ENCODE measurements at regions not wholly inside any gene's neighbourhood (a gene's known extent, or its start where the extent isn't known, plus 50 kb on each side); places are given as distances from the start of the nearest gene placed in this dataset.
A peak's percentile ranks its signal among the peaks of the same experiment; 100 is the strongest.

DNA sequence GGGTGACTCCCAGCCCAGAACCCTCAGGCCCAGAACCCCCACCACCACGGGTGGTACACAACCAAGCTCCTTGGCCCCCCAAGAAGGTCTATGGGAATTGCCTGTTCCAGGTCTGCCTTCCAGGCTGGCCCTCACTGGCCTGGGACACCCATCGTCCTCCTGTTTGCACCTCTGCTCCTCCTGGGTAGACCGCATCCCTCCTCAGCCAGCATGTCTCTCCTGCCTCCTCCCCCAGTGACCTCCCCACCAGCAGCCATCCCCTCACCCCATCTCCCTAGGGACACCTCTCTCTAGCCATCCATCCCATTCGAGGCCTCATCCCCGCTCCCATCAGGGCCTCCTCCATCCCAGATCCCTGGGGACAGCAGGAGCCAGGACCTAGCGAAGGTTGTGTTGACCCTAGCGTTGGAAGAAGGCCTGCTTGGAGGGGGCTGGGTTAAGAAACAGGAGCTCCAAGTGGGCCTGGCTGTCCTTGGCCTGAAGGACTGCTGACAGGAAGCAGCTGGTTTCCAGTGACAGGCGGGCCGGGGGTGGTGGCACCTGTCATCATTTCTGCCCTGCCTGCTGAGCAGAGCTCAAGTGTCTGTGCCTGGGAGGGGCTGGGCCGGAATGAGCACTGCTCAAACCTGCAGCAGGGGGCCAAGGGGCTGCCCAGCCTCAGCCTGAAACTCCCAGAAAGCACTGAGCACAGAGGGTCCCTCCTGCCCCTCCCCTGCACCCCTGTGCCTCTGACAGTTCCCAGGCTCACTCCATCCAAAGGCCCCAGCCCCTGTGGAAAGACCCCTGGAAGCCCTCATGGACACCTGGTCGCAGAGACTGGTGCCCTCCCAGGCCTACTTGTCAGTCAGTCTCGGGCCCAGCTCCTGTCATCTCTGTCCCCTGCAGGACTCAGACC is 96.0 kb upstream of the OTOS start:
- H3K4me3 ChIP-seq (ENCODE audit: insufficient read depth, low read depth, low read length): no peak overlapping the region

More for the DNA sequence above, 96.0 kb upstream of the OTOS start:
- BruUV-seq (replicated peaks): no TSS peak
- Histone ChIP-seq H3K4me1 (ENCODE audit: control insufficient read depth, insufficient read depth, low read length) (peaks cover 12% of the 10 kb centered on the region), H2AK5ac (ENCODE audit: low read depth, low read length) (peak overlapping the region; percentile 60; the same call in 1 of the 2 replicates), H4K8ac (ENCODE audit: low read depth in 2 of 2, low read length in 2 of 2) (no peak overlapping the region; a peak in 1 of 4 replicates), H3K36me3 (ENCODE audit: control insufficient read depth, insufficient read depth, low read length) (no peaks in the 10 kb centered on the region), H3K27ac (ENCODE audit: insufficient read depth, low read length) (no peak overlapping the region), H3K4me2 (ENCODE audit: low read depth, low read length) (no peak overlapping the region), H2BK20ac (ENCODE audit: low read depth, low read length) (peak overlapping the region; percentile 50; the same call in 1 of the 2 replicates), H2AK9ac (replicated peaks; ENCODE audit: low read depth, low read length, poor library complexity) (no peak overlapping the region), H2BK5ac (ENCODE audit: low read depth, low read length, poor library complexity, severe bottlenecking) (no peak overlapping the region), H3K9me3 (ENCODE audit: control insufficient read depth, insufficient read depth, low read length) (no peaks in the 10 kb centered on the region), H3K4ac (ENCODE audit: low read depth, low read length) (peak overlapping the region; percentile 51), H3K27me3 (ENCODE audit: control insufficient read depth, insufficient read depth, low read length) (peaks cover 3% of the 10 kb centered on the region; the same call in 1 of the 2 replicates), H2AFZ (replicated peaks; ENCODE audit: low read length, poor library complexity) (peak overlapping the region; percentile 74), H3K23ac (ENCODE audit: low read depth, low read length) (no peak overlapping the region), H4K91ac (ENCODE audit: insufficient read depth, low read depth, low read length) (peak overlapping the region; percentile 16; the same call in 1 of the 2 replicates), H3K79me1 (ENCODE audit: low read depth in 1 of 2, low read length in 2 of 2) (no peaks in the 10 kb centered on the region), H2BK120ac (ENCODE audit: low read depth, low read length) (peak overlapping the region; percentile 2; the same call in 1 of the 2 replicates), H2BK15ac (ENCODE audit: low read depth, low read length) (no peak overlapping the region; the same call in 2 of the 3 replicates), H4K20me1 (ENCODE audit: insufficient read depth, low read length) (no peaks in the 10 kb centered on the region), H3K9me1 (ENCODE audit: insufficient read depth, low read length) (peaks cover 8% of the 10 kb centered on the region), H4K5ac (ENCODE audit: low read depth, low read length) (no peak overlapping the region), H3K9ac (ENCODE audit: low read depth, low read length) (no peak overlapping the region), H3K18ac (ENCODE audit: low read depth, low read length) (no peak overlapping the region), H3K14ac (replicated peaks; ENCODE audit: low read depth, low read length) (no peak overlapping the region), H3K56ac (ENCODE audit: extremely low read depth, insufficient read depth, low read length) (no peak overlapping the region)
- intact Hi-C loops (cut with micrococcal nuclease) (no loop called here), in situ Hi-C loops (cut with MboI; ENCODE audit: low sequenced_read_pairs) (no loop called here), dilution Hi-C loops (cut with HindIII; ENCODE audit: low sequenced_read_pairs, unreplicated experiment) (no loop called here)
- DNase-seq (no peak), ATAC-seq (ENCODE audit: low read depth) (no peak)
- 37% methylated on average over 3 of the region's 12 CpGs; no CpG with 5 or more reads in 1 of the 2 experiments for WGBS, 2 experiments (ENCODE audit: extremely low coverage in 2 of 2, insufficient read length in 1 of 2)
- POLR2A ChIA-PET (ENCODE audit: unreplicated experiment): no interaction called here
- no peak for TF ChIP-seq RAD21 (IDR thresholded peaks at IDR 0.05; ENCODE audit: low read length)
- TF ChIP-seq, protein P1, sequence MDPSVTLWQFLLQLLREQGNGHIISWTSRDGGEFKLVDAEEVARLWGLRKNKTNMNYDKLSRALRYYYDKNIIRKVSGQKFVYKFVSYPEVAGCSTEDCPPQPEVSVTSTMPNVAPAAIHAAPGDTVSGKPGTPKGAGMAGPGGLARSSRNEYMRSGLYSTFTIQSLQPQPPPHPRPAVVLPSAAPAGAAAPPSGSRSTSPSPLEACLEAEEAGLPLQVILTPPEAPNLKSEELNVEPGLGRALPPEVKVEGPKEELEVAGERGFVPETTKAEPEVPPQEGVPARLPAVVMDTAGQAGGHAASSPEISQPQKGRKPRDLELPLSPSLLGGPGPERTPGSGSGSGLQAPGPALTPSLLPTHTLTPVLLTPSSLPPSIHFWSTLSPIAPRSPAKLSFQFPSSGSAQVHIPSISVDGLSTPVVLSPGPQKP (IDR thresholded peaks at IDR 0.05; ENCODE audit: borderline replicate concordance, low read depth, low read length): no peak
- TF ChIP-seq NFE2L2 (IDR thresholded peaks at IDR 0.05; ENCODE audit: low read depth, low read length): no peak
- no peak for TF ChIP-seq CEBPB (IDR thresholded peaks at IDR 0.05; ENCODE audit: low read depth, low read length)
- TF ChIP-seq MXI1 (IDR thresholded peaks at IDR 0.05; ENCODE audit: borderline replicate concordance, low read depth, low read length): no peak
- TF ChIP-seq SMC3 (IDR thresholded peaks at IDR 0.05; ENCODE audit: low read depth, low read length): no peak
- no peak for TF ChIP-seq MAFK (IDR thresholded peaks at IDR 0.05; ENCODE audit: low read depth, low read length)
- TF ChIP-seq, protein P2, sequence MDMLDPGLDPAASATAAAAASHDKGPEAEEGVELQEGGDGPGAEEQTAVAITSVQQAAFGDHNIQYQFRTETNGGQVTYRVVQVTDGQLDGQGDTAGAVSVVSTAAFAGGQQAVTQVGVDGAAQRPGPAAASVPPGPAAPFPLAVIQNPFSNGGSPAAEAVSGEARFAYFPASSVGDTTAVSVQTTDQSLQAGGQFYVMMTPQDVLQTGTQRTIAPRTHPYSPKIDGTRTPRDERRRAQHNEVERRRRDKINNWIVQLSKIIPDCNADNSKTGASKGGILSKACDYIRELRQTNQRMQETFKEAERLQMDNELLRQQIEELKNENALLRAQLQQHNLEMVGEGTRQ (IDR thresholded peaks at IDR 0.05; ENCODE audit: low read depth, low read length): no peak
- no peak for TF ChIP-seq CHD1 (IDR thresholded peaks at IDR 0.05; ENCODE audit: low read depth, low read length)
- TF ChIP-seq POLR2A (IDR thresholded peaks at IDR 0.05; ENCODE audit: low read depth, low read length): no peak
- CTCF ChIA-PET: no interaction called here

Data from IMR-90 (cell line).